HG03066 (cell line): ENCODE measurements at regions not wholly inside any gene's neighbourhood (a gene's known extent, or its start where the extent isn't known, plus 50 kb on each side); places are given as distances from the start of the nearest gene placed in this dataset.

ENCODE experiments used
- ATAC-seq: cut with Tn5 transposase; IDR thresholded peaks from one replicate; pipeline ENCODE4 v1.9.1; 2021; ENCODE audit warnings: low read depth; ENCODE audit not compliant: unreplicated experiment

DNA sequence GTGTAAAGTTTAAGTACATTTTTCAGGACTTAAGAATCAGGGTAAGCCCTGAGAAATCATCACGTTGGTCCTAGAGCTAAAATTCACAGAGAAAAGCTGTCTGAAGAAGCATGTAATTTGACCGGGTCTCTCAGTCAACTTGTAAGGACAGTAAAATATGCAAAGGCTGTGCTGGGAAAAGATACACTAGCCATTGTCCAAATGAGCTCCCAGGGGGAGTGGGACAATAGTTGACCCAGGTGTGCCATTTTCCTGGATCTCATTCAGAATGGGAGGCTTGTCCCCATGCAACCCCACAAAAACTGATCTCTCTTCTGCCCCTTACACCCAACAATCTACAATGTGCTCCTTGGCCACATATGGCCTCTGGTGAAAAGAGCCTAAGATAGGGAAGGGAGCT lies 437.9 kb downstream of the KLF12 start:
- ATAC-seq: no peak

DNA sequence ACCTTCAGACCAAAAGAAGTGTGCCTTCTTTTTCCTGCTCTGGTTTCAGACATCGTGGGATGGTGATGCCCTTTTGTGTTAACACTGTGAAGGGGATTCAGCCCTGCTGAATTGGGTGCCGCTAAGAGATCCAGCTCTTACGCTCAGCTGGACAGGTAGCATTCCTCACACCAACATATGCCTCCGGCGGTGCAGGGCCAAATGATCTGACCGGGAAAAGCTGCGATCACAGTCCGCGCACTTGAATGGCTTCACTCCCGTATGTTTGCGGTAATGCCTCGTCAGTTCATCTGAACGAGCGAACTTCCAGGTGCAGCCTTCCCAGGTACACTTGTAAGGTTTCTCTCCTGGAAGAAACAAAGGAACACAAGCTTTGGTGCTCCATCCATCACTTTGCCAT lies 438.9 kb downstream of the KLF12 start:
- no peak for ATAC-seq

DNA sequence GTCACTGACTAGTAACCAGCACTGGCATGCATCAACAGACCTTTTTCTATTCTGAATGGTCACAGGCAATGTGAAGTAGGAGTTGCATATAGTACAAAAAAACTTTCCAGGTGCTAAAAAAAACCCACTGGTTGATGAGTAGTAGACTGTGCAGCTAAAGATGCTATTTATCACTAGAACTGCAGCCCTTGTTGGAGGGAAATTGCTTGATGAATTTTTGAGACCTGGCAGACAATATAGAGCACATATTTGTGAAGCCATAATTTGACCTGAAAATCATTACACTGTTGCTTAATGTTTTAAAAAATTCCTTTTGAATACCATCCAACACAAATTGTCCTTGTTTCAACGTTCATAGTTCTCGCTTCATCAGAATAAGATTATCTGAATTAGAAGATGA lies 441.0 kb downstream of the KLF12 start:
- no peak for ATAC-seq

DNA sequence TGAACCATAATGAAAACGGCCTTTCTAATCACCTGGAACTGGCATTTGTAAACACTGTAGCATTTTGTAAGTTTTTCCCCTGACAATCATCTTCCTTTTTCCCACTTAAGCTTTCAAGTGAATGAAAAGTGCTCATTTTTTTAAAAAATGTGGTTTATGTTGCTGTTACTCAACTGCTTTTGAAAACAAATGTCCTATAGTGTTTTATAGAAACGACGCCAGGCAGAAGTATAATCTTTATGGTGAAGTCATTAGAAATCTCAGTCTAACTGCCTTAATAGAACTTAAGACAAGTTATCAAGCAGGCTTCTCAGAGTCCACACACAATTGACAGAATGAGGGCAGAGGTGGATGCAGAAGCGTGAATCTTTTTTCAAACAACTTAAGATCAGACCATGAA lies 442.3 kb downstream of the KLF12 start:
- no peak for ATAC-seq

DNA sequence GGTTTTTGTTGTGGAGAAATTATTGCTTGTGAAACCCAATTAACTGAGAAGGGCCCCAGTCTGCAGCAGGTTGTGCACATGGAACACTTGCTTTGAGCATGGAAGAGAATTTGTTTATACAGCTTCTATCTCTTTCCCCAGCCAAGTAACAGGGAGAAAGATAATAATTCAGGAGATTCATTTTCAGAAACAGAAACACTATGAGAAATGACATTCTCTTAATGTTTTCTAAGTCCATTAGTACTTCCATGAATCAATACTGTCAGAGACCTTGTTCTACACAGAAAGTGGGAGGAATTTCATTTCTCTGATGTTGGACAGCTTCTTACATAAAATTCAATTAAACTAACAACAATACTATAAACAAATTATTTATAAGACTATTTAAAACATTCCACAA lies 446.3 kb downstream of the KLF12 start:
- ATAC-seq: no peak

DNA sequence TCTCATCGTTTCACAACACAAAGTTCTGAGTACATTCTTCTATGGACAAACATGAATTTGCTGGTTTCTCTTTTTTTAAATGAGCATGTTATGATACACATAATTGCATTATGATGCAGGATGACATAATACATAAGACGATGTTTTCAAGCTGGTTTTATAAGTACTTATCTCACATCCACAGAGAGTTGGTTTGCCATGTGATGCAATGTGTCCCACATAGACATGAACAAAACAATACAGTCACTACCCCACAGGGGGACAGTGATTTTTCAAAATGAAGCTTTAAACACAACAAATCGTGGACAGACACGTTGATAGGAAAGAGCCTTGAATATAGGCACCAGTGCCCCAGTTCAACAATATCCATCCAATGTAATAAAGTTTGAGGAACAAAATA lies 447.1 kb downstream of the KLF12 start:
- ATAC-seq: no peak

DNA sequence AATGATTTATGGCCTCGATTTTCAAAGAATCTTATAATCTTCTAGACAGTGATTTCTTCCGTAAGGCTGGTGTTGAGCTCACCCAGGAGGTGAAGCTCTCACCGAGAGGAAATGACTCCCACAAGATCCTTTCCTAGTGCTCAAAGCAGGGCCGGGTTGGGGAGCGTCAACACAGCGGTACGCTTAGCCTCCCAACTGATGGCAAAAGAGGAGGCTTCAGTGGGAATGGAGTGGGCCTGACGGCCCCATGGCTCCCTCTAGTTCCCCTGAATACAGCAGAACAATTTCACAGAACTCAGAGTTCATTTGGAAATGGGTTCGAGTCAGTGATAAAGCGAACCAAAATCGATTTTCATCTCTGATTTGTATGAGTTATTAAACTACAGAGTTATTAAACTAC lies 449.5 kb downstream of the KLF12 start:
- no peak for ATAC-seq

DNA sequence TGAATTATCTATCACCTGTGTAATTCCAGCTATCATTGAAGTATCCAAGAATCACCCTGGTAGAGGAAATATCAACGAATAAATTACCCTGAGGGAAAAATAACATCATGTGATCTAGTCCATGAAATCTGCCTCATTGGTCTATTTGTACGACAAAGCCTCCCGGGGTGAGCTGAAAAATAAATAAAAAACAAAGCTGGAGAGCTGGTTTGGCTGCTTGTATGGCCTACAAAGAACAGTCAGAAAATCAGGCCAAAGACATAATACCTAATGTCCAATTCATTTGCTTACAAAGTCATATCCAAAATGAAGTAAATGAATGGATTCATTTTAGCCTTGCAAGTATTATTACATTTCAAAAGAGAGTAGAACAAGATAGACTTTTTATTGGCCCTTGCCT lies 449.9 kb downstream of the KLF12 start:
- no peak for ATAC-seq

DNA sequence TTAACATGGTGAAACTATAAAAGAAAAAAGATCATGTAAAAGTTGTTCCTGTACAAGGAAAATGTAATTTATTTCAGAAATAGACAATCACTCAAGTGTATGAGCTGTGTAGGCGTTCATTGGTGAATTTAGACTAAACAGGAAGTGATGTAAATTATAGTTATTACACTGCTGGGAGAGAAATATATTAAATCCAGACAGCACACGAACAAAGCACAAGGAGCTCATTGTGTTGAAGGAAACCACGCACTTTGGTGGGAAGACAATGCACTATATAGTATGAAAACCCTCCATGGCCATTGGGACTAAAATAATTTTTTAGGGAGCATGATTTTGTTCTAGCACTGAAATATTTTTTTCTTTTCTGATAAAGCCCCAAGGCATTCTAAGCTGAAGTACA lies 450.5 kb downstream of the KLF12 start:
- ATAC-seq: no peak

DNA sequence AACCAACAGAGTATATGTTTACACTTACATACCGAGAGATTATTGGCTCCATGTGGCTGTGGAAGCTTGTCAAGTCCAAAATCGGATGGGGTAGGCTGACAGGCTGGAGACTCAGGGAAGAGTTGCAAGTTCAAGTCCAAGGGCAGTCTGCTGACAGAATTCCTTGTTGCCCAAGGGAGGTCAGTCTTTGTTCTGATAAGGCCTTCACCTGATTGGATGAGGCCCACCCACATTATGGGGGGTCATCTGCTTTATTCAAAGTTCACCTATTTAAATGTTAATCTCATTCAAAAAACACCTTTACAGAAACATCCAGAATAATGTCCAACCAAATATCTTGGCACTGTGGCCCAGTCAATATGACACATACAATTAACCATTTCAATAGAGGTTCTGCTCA lies 452.4 kb downstream of the KLF12 start:
- no peak for ATAC-seq

DNA sequence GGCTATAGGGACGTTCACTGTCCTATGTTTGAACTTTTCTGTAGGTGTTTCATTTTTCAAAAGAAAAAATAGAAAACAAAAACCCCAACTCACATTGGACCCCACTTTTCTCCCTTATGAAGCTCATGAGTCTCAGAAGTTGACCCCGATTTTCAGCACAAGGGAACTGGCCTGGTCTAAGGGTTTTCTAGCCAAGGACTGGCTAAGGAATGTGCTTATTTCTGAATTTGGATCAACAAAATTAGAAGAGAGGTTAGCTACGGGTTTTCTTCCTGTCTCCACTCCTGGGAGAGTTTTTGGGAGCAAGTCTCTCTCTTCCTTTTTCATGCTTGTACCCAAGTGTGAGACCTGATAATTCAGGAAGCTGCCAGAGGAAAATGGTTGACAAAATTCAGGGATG lies 453.2 kb downstream of the KLF12 start:
- no peak for ATAC-seq

DNA sequence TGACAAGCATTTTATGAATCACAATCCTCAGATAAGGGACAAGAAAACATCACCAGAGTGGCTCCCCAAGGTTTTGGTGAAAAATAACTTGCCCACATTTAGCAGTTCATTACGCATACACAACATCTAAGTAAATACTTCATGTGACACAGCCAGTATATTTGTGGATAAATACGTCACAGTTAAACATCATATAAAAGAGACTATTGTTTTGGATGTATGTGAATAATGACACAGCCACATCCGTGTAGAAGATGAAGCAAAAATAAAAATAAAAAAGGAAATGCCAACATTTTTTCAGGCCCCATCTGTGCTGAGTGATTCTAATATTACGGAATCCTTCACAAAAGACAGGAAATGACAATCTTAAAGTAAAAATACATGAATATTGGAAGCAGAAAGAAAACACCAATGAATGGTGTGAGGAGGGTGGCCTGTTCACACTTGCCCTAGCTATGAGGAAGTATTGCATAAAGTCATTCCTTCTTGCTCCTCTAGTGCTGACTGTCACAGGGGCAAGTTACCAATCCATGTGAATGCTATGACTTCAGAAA lies 457.1 kb downstream of the KLF12 start:
- no peak for ATAC-seq

DNA sequence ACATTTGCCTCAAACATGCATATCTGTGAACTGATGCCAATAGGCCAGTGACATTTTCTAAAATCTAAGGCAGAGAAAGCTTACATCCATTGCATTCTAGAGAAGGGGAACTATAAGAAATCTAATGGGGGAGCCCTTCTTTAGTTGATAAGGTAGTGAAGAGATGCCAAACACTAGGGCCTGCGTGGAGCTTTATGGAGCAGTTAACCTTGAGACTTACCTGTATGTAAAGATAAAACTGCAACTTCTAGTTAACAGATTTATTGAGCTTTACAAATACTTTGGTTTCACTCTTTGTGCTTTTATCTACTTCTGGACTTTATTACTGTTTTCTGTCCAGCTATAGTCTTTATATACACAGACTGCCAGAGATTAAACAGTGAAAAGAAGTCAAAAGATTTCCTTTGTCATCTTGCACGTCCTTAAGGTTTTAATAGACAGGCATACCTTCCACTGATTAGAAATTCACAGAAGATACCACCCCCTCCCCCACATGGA lies 457.6 kb downstream of the KLF12 start:
- no peak for ATAC-seq

DNA sequence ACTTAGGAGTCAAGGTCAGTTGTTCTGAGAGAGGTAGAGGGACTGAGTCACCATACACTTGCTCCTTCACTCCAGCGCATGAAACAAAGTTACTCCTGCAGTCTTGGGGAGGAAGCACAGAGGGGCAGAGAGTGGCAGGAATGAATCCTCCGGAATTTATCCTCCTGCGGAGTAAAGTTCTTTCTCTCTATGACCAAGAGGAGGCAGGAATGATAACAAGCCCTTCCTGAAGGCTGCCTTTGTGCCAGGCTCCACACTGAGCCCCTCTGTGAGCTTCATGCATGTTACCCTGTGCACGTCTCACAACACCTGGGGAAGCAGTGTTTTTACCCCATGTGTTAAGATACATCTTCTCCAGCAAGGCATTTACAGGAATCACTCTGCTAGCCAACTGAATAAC lies 458.4 kb downstream of the KLF12 start:
- no peak for ATAC-seq

DNA sequence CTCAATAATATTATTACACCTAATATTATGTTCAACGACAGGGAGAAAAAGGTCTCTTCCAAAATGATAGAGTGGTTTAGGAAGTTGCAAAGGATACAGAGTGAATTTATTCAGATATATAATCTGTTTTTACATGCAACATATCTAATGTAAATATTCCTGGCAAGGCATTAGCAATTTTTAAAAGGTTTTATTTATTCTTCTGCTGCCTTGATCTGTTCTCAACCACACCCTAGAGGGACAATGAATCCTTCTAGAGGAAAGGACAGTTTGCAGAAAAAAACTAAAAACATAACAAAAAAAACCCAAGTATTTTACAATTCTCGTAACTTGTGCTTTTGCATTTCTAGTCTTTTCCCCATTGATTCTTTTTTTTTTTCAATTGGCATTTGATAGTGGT lies 459.6 kb downstream of the KLF12 start:
- no peak for ATAC-seq

DNA sequence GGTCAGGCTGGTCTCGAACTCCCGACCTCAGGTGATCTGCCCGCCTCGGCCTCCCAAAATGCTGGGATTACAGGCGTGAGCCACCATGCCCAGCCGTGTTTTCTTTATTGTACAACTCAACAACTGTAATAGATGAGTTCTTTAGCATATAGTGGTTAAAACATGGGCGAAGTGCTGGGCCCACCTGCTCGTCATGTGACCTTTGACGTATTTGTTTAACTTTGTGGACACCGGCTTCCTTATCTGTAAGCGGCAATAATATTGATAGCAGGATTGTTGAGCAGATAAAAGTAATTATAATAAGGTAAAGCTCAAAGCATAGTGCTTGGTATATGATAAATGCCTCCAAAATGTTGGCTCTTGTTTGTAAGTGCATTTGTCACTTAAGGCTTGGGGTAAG lies 460.3 kb downstream of the KLF12 start:
- ATAC-seq: no peak

DNA sequence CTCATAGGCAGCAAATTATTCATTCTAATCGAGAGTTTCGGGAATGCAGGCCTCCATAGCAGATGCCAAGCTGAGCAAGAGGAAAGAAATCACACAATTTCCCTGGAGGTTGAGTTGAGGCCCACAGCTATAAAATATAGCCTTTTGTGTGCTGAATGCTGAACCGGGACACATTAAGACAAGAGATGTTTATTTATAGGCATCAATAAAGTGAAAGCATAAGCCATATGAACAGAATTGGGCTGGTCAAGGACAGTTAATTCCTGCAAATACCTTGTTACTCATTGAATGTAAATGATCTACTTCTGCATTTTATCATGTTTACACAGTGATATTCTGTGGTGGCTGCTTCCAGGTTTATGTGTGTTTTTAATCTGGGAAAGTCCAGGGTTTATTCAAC lies 461.7 kb downstream of the KLF12 start:
- ATAC-seq: no peak

DNA sequence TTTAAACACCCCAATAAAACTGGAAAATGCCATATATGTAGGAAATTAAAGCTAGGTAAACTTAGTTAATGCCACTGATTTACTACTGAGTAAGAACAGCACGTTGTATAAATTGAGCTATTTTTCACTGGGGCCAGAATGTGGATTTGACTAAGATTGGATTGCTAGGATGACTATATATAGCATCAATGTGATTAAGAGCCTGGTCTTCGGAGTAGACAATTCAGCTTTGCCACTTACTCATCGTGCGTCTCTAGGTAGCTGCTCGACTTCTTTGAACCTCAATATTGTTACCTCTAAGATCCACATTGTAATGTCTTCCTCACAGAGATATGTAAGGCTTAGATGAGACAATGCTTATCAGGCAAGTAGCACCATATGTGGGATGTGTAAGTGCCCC lies 462.5 kb downstream of the KLF12 start:
- ATAC-seq: no peak

DNA sequence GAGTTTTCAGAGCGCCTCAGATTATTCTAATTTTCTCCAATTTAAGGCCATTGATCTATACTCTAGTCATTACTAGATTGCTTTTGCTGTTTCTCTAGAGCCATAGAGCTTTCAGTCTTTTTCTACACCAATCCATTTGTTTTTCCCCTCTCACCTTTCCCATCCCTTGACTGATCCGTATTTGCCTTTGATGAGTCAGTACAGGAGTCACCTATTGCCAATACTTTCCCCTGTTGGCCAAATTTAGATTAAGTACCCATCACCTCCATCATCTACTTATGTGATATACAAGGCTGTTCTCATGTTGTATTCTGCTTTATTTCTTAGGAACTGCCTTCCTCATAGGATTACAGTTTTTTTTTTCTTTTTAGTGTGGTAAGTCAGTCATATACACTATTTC lies 463.2 kb downstream of the KLF12 start:
- no peak for ATAC-seq

DNA sequence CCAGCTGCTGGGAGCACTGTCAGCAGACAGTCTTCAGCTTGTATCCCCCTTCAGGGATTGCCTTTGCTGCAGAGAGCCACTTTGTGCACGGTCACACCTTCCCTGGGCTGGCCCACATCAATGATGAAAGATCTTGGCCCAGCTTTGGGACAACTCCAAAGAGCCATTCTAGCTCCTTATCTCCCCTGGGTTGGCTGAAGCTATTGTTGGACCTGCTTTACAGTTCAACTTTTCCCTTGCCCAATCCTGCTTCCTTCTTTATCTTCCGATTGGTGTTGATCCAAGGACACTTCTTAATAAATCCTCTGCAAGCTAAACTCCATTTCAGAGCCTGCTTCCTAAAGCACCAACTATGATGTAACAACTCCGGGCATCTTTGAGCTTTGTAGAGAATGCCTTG lies 466.4 kb downstream of the KLF12 start:
- no peak for ATAC-seq

DNA sequence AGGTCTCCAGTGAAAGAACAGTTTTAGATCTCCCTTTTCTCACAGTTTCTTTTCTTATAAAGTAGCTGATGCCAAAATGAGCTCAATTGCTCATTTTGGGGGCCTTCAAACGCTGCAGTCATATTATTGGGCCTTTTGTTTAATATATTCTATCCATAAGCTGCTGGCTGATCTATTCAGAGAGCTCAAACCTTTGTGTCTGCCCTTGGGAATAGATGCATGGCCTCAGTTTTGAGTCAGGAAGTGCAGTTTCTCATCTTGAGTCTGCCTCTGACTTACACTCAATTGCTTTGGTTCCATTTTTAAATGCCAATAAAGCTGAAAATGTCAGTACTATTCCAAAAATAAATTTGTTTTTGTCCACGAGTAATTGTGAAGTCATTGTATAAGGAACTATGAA lies 468.9 kb downstream of the KLF12 start:
- ATAC-seq: no peak

DNA sequence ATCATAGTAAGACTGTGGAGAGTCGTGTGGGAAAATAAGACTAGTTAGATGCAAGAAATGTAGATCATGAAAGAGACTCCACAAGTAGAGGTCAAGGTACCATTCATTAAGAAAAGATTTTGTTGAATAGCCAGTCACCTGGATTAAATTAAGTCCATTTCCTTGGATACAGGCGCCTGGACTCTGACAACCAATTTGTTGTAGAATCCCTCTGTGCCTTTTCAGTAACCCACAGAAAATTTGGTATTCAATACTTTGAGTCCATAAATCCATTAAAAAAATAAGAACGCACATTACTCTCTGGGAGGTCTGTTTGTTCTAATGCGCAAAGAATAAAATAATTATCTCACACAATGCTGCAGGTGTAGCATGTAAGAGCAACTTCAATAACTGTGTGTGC lies 469.4 kb downstream of the KLF12 start:
- no peak for ATAC-seq

DNA sequence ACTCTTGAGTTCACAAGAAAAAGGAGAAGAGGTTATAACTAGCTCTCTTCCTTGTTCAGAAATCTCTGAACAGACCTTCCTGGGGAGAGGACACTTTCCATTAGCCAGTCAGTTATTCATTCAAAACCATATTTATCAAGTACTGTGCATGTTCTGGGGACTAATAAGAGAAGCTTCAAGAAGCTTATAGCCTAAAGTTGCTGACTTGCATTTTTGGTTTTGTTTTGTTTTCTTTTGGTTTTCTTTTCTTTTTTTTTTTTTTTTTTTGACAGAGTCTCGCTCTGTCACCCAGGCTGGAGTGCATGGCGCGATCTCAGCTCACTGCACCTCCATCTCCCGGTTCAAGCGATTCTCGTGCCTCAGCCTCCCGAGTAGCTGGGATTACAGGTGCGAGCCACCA lies 471.4 kb downstream of the KLF12 start:
- no peak for ATAC-seq
